ENCODE measurements at regions not wholly inside any gene's neighbourhood (a gene's known extent, or its start where the extent isn't known, plus 50 kb on each side); places are given as distances from the start of the nearest gene placed in this dataset.

DNA sequence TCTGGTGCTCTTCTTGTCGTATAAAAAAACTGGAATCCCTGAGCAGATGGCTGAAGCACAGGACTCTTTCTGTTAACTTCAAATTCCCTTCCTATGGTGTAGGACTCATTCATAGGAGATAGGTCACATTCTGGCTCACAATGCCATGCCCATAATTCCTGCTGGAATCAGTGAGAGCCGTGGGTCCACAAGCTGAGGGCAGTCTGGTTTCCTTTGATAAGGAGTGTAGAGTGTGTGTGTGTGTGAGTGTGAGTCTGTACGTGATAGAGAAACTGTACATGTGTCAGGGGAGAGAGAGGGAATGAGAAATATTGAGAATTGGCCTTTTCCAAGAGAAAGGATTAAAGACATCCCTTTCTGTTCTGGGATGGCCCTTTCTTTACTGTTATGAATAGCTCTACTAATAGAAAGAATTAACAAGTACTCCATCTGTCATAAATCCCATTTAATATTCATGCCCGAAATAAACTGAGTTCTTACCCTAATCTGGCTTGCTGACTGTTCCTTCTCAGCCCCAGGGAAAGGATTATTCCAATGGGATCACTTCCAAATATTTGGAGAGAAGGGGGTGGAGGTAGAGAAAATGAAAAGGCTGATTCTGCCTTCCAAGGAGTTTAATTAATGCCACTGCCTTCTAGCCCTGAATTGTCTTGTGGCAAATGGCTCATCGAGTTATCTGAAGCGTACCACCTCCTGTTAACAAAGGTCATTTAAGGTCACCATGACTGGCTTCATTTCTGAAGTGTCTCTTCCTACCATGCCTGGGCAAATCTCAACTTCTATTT lies 79.0 kb downstream of the TMX1 start:
- no peaks in the 10 kb centered on the region for H3K36me3 ChIP-seq (ENCODE audit: control insufficient read depth, insufficient read depth, low read length)
- no peak for DNase-seq (ENCODE audit: low read depth)
- no peaks in the 10 kb centered on the region for H3K27me3 ChIP-seq (ENCODE audit: control insufficient read depth, insufficient read depth, low read length)
- H3K4me3 ChIP-seq (ENCODE audit: low read depth, low read length), result no peak overlapping the region
- TF ChIP-seq, protein P1, sequence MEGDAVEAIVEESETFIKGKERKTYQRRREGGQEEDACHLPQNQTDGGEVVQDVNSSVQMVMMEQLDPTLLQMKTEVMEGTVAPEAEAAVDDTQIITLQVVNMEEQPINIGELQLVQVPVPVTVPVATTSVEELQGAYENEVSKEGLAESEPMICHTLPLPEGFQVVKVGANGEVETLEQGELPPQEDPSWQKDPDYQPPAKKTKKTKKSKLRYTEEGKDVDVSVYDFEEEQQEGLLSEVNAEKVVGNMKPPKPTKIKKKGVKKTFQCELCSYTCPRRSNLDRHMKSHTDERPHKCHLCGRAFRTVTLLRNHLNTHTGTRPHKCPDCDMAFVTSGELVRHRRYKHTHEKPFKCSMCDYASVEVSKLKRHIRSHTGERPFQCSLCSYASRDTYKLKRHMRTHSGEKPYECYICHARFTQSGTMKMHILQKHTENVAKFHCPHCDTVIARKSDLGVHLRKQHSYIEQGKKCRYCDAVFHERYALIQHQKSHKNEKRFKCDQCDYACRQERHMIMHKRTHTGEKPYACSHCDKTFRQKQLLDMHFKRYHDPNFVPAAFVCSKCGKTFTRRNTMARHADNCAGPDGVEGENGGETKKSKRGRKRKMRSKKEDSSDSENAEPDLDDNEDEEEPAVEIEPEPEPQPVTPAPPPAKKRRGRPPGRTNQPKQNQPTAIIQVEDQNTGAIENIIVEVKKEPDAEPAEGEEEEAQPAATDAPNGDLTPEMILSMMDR (IDR thresholded peaks at IDR 0.05; ENCODE audit: insufficient read depth, low read length, poor library complexity, severe bottlenecking), result no peak

DNA sequence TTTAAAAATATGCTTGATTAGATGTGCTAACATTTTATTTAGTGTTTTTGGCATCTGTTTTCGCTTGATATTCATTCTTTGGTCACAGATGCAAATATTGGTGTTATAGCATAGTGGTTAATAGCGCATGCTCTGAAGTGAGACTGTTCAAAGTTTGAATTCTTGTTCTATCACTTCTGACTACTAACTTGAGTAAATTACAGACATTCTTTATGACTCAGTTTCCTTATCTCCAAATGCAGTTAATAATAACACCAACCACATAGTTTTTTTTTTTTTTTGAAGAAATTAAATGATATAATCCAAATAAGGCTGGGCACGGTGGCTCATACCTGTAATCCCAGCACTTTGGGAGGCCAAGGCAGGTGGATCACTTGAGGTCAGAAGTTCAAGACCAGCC lies 81.0 kb downstream of the TMX1 start:
- Histone ChIP-seq H3K4me3 (ENCODE audit: low read depth, low read length) (no peak overlapping the region), H3K36me3 (ENCODE audit: control insufficient read depth, insufficient read depth, low read length) (no peaks in the 10 kb centered on the region), H3K27me3 (ENCODE audit: control insufficient read depth, insufficient read depth, low read length) (no peaks in the 10 kb centered on the region)
- DNase-seq (ENCODE audit: low read depth), result no peak
- TF ChIP-seq, protein P1 (IDR thresholded peaks at IDR 0.05; ENCODE audit: insufficient read depth, low read length, poor library complexity, severe bottlenecking), result no peak

- no peaks in the 10 kb centered on the region for H3K27me3 ChIP-seq (ENCODE audit: control insufficient read depth, insufficient read depth, low read length)
- DNase-seq (ENCODE audit: low read depth), result no peak
- H3K36me3 ChIP-seq (ENCODE audit: control insufficient read depth, insufficient read depth, low read length), result no peaks in the 10 kb centered on the region
- no peak overlapping the region for H3K4me3 ChIP-seq (ENCODE audit: low read depth, low read length)
- TF ChIP-seq, protein P1 (IDR thresholded peaks at IDR 0.05; ENCODE audit: insufficient read depth, low read length, poor library complexity, severe bottlenecking), result no peak
Observed at GRCh38 chr14:51323492-51323891, 83.4 kb downstream of the TMX1 start.

GRCh38 chr14:51327376-51327775 lies 87.3 kb downstream of the TMX1 start:
- H3K4me3 ChIP-seq (ENCODE audit: low read depth, low read length), result no peak overlapping the region
- H3K27me3 ChIP-seq (ENCODE audit: control insufficient read depth, insufficient read depth, low read length), result no peaks in the 10 kb centered on the region
- DNase-seq (ENCODE audit: low read depth), result no peak
- TF ChIP-seq, protein P1 (IDR thresholded peaks at IDR 0.05; ENCODE audit: insufficient read depth, low read length, poor library complexity, severe bottlenecking), result no peak
- H3K36me3 ChIP-seq (ENCODE audit: control insufficient read depth, insufficient read depth, low read length), result no peaks in the 10 kb centered on the region

DNA sequence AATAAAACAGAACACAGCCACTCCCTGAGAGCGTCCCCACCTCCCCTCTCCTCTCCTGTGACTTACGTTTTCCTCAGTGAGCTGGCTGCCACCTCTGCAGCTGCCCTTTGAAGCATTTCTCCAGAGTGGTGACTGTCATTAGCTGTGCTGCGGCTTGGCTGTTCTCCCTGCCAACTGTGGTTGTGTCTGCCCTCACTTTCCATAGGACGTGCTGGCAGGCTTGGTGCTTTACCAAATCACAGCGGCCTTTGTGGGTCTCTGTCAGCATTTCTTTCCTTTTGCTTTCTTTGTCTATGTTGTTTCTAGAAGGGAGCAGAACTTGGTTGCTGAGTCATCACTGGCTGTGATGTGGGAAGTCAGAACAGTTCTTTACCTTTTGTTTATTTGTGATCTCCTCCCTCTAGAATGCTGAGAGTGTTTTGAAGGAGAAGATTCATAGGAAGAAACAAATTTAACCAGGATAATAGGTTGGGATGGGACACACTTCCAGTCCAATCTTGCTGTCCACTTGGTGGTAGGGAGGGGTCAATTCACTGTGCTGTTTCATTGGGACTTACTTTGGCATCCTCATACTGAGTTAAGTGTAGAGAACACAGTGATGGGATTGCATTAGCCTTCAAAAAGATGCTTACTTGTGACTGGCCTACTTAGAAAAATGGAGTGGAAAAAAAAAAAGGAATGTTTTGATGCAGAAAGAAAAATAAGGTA lies 88.2 kb downstream of the TMX1 start:
- Histone ChIP-seq H3K27me3 (ENCODE audit: control insufficient read depth, insufficient read depth, low read length) (no peaks in the 10 kb centered on the region), H3K36me3 (ENCODE audit: control insufficient read depth, insufficient read depth, low read length) (no peaks in the 10 kb centered on the region), H3K4me3 (ENCODE audit: low read depth, low read length) (no peak overlapping the region)
- no peak for DNase-seq (ENCODE audit: low read depth)
- TF ChIP-seq, protein P1 (IDR thresholded peaks at IDR 0.05; ENCODE audit: insufficient read depth, low read length, poor library complexity, severe bottlenecking), result no peak

Measured in kidney epithelial cell (primary cell).